H1 (cell line): ENCODE measurements at regions not wholly inside any gene's neighbourhood (a gene's known extent, or its start where the extent isn't known, plus 50 kb on each side); places are given as distances from the start of the nearest gene placed in this dataset.

Experiments
- CTCF ChIA-PET: fragments of 300-600 bp; sonication (Branson Sonifier 250); formaldehyde crosslinking; loops from one replicate; lab custom pipeline; 2021; ENCODE audit not compliant: partially characterized antibody; lab: Charles Lee
- POLR2A ChIA-PET: fragments of 300-600 bp; sonication (Branson Sonifier 250); formaldehyde crosslinking; loops from one replicate; lab custom pipeline; 2021; ENCODE audit warnings: inconsistent platforms; ENCODE audit not compliant: partially characterized antibody; lab: Charles Lee
- DNase-seq, 2 experiments: peaks; one replicate each; pipeline versions ENCODE4 v3.0.0 to v3.0.0-alpha.2; 2010 to 2022; ENCODE audit warnings: low spot score in 2 of 2, low read depth in 1 of 2, mixed read lengths in 1 of 2
- FAIRE-seq: peaks from 2 replicates; lab custom pipeline; 2011; peaks lifted over from hg19 to GRCh38; lab: Jason Lieb, UNC
- H2AFZ ChIP-seq: 2 replicates; pipeline ENCODE4 v1.8.1; 2012; ENCODE audit warnings: low read length, inconsistent platforms
- H2AK5ac ChIP-seq: 2 replicates; pipeline ENCODE4 v1.6.1; 2013; ENCODE audit warnings: low read depth, low read length
- H2BK120ac ChIP-seq: replicated peaks from 2 replicates; pipeline ENCODE3; 2013; ENCODE audit warnings: low read depth, low read length, inconsistent platforms
- H2BK12ac ChIP-seq: 2 replicates; pipeline ENCODE4 v1.6.1; 2013; ENCODE audit warnings: low read depth, low read length
- H2BK15ac ChIP-seq: 2 replicates; pipeline ENCODE4 v1.6.1; 2013; ENCODE audit warnings: low read length
- H2BK20ac ChIP-seq: 2 replicates; pipeline ENCODE4 v1.6.1; 2013; ENCODE audit warnings: low read length
- H2BK5ac ChIP-seq: 2 replicates; pipeline ENCODE4 v1.6.1; 2013; ENCODE audit warnings: low read depth, low read length
- H3K14ac ChIP-seq: 2 replicates; pipeline ENCODE4 v1.6.1; 2013; ENCODE audit warnings: inconsistent platforms; ENCODE audit not compliant: insufficient read length
- H3K18ac ChIP-seq: 2 replicates; pipeline ENCODE4 v1.6.1; 2013; ENCODE audit warnings: low read length; ENCODE audit errors: extremely low read depth
- H3K23ac ChIP-seq: 2 replicates; pipeline ENCODE4 v1.6.1; 2013; ENCODE audit warnings: inconsistent platforms; ENCODE audit not compliant: insufficient read length
- H3K23me2 ChIP-seq: 2 replicates; pipeline ENCODE4 v1.6.1; 2013; ENCODE audit warnings: low read depth, low read length
- H3K27ac ChIP-seq: 2 replicates; pipeline ENCODE4 v1.6.1; 2011; ENCODE audit warnings: low read depth, low read length, inconsistent platforms
- H3K27me3 ChIP-seq, 4 experiments: replicated peaks in 1 of 4; 1 replicate in 1 of 4; 2 replicates in 3 of 4; pipeline versions ENCODE4 v1.6.1 to v1.8.1; 2011 to 2013; ENCODE audit warnings: low read length in 3 of 4, mild to moderate bottlenecking in 3 of 4, inconsistent platforms in 2 of 4, mixed read lengths in 2 of 4, moderate library complexity in 1 of 4; ENCODE audit not compliant: control insufficient read depth in 3 of 4, insufficient read depth in 3 of 4; ENCODE audit errors: extremely low read depth in 1 of 4
- H3K36me3 ChIP-seq, 4 experiments: 2 replicates each; pipeline versions ENCODE4 v1.6.1 to v1.8.1; 2011 to 2013; ENCODE audit warnings: mild to moderate bottlenecking in 4 of 4, low read length in 3 of 4, moderate library complexity in 2 of 4, control low read depth in 1 of 4, inconsistent platforms in 1 of 4; ENCODE audit not compliant: insufficient read depth in 4 of 4, control insufficient read depth in 2 of 4
- H3K4ac ChIP-seq: replicated peaks from 2 replicates; pipeline ENCODE3; 2013; ENCODE audit warnings: low read length, low read depth, mixed read lengths, inconsistent platforms; ENCODE audit not compliant: insufficient read length
- H3K4me1 ChIP-seq, 4 experiments: replicated peaks in 1 of 4; 1 replicate in 1 of 4; 2 replicates in 3 of 4; pipeline versions ENCODE4 v1.6.1 to v1.8.1; 2011 to 2013; ENCODE audit warnings: low read length in 3 of 4, inconsistent platforms in 2 of 4, mixed read lengths in 1 of 4; ENCODE audit not compliant: insufficient read depth in 4 of 4, control insufficient read depth in 3 of 4
- H3K4me2 ChIP-seq, 2 experiments: 2 replicates each; pipeline versions ENCODE4 v1.6.1 to v1.8.1; 2011 to 2013; ENCODE audit warnings: low read depth in 2 of 2, low read length in 2 of 2, control low read depth in 1 of 2, inconsistent platforms in 1 of 2, mild to moderate bottlenecking in 1 of 2; ENCODE audit not compliant: insufficient read depth in 1 of 2
- H3K4me3 ChIP-seq, 4 experiments: fragments of 200-600, 300-600 bp in 1 of 4; sonication (generic), shearing (Covaris generic), sonication (Bioruptor Twin) in 1 of 4; 2 replicates each; pipeline versions ENCODE4 v1.5.1 to v1.8.1; 2011 to 2016; ENCODE audit warnings: low read length in 4 of 4, low read depth in 3 of 4, control low read depth in 2 of 4, inconsistent platforms in 2 of 4, mild to moderate bottlenecking in 2 of 4, mixed read lengths in 1 of 4, moderate library complexity in 1 of 4; ENCODE audit not compliant: insufficient read depth in 2 of 4; ENCODE audit errors: extremely low read depth in 1 of 4
- H3K56ac ChIP-seq: replicated peaks from 2 replicates; pipeline ENCODE3; 2013; ENCODE audit warnings: low read depth, mild to moderate bottlenecking, mixed read lengths, low read length, inconsistent platforms; ENCODE audit not compliant: insufficient read length
- H3K79me1 ChIP-seq: 2 replicates; pipeline ENCODE4 v1.6.1; 2013; ENCODE audit warnings: low read depth, low read length, control low read depth
- H3K79me2 ChIP-seq, 2 experiments: 2 replicates each; pipeline versions ENCODE4 v1.6.1 to v1.8.1; 2012 to 2013; ENCODE audit warnings: low read length in 2 of 2, mild to moderate bottlenecking in 2 of 2, inconsistent platforms in 1 of 2; ENCODE audit not compliant: insufficient read depth in 2 of 2, control insufficient read depth in 1 of 2
- H3K9ac ChIP-seq, 4 experiments: replicated peaks in 1 of 4; 1 replicate in 1 of 4; 2 replicates in 3 of 4; pipeline versions ENCODE4 v1.6.1 to v1.8.1; 2011 to 2013; ENCODE audit warnings: low read depth in 3 of 4, low read length in 3 of 4, control low read depth in 2 of 4, mild to moderate bottlenecking in 2 of 4, moderate library complexity in 2 of 4, inconsistent platforms in 1 of 4; ENCODE audit errors: extremely low read depth in 1 of 4
- H3K9me3 ChIP-seq, 2 experiments: 2 replicates each; pipeline versions ENCODE4 v1.6.1 to v1.8.1; 2012 to 2013; ENCODE audit warnings: mild to moderate bottlenecking in 2 of 2, moderate library complexity in 2 of 2, control low read depth in 1 of 2, inconsistent platforms in 1 of 2, low read depth in 1 of 2, low read length in 1 of 2, mixed read lengths in 1 of 2; ENCODE audit not compliant: insufficient read depth in 2 of 2
- H4K20me1 ChIP-seq, 2 experiments: replicated peaks in 1 of 2; 2 replicates each; pipeline versions ENCODE3 to v1.8.1; 2011 to 2013; ENCODE audit warnings: inconsistent platforms in 2 of 2, low read length in 2 of 2, mild to moderate bottlenecking in 1 of 2; ENCODE audit not compliant: insufficient read depth in 2 of 2, control insufficient read depth in 1 of 2
- H4K5ac ChIP-seq: 2 replicates; pipeline ENCODE4 v1.6.1; 2013; ENCODE audit warnings: low read length, low read depth, mixed read lengths, inconsistent platforms; ENCODE audit not compliant: insufficient read length
- H4K8ac ChIP-seq: 2 replicates; pipeline ENCODE4 v1.8.0; 2013; ENCODE audit warnings: mild to moderate bottlenecking, moderate library complexity, low read length, inconsistent platforms; ENCODE audit not compliant: insufficient read depth; ENCODE audit errors: extremely low read depth
- H4K91ac ChIP-seq: replicated peaks from 2 replicates; pipeline ENCODE3; 2013; ENCODE audit warnings: low read length, mixed read lengths, inconsistent platforms; ENCODE audit not compliant: insufficient read length
- CTBP2 ChIP-seq: IDR thresholded peaks from 2 replicates; pipeline ENCODE4 v1.7.0; 2011; ENCODE audit warnings: borderline replicate concordance, mild to moderate bottlenecking, moderate library complexity, mixed read lengths, low read length; ENCODE audit not compliant: insufficient read depth, insufficient read length
- E2F6 ChIP-seq: IDR thresholded peaks from 2 replicates; pipeline ENCODE4 v1.6.1; 2012; ENCODE audit warnings: inconsistent platforms
- JUND ChIP-seq: IDR thresholded peaks from 2 replicates; pipeline ENCODE4 v1.6.1; 2011; ENCODE audit warnings: mild to moderate bottlenecking, improper control_type of control experiment, low read length
- POLR2A ChIP-seq, 2 experiments: IDR thresholded peaks; 1 replicate in 1 of 2; 2 replicates in 1 of 2; pipeline ENCODE4 v1.6.1; 2011; ENCODE audit warnings: low read depth in 2 of 2, low read length in 2 of 2, mild to moderate bottlenecking in 2 of 2; ENCODE audit errors: control extremely low read depth in 1 of 2
- SIN3A ChIP-seq, 2 experiments: IDR thresholded peaks in 1 of 2; conservative IDR thresholded peaks in 1 of 2; 2 replicates each; pipeline ENCODE4 v1.6.1; 2011 to 2012; ENCODE audit warnings: low read length in 2 of 2, improper control_type of control experiment in 1 of 2, low read depth in 1 of 2, mild to moderate bottlenecking in 1 of 2
- WGBS, 2 experiments: shearing (Covaris generic) in 1 of 2; methylation state at CpG; one replicate each; pipeline versions ENCODE4 v1.1.6 to v1.1.7; 2013 to 2015; ENCODE audit warnings: low lambda C conversion rate in 2 of 2, mixed read lengths in 2 of 2, inconsistent platforms in 1 of 2, low coverage in 1 of 2, missing lambda C conversion rate in 1 of 2; ENCODE audit not compliant: insufficient replicate concordance in 2 of 2, insufficient coverage in 1 of 2, insufficient read length in 1 of 2; ENCODE audit errors: extremely low coverage in 1 of 2, missing lambda C conversion rate in 1 of 2; 5-methylcytosine and 5-hydroxymethylcytosine counted together

- Histone ChIP-seq H4K8ac (no peak overlapping the region), H2AK5ac (no peak overlapping the region), H3K4ac (no peak overlapping the region), H3K4me2 (no peak overlapping the region), H3K27me3 (no peaks in the 10 kb centered on the region), H2BK12ac (no peak overlapping the region), H2BK120ac (no peak overlapping the region), H2BK15ac (no peak overlapping the region), H3K79me2 (no peaks in the 10 kb centered on the region), H3K18ac (no peak overlapping the region), H3K79me1 (no peaks in the 10 kb centered on the region), H3K23me2 (no peaks in the 10 kb centered on the region), H3K14ac (no peak overlapping the region), H3K56ac (no peak overlapping the region), H4K5ac (no peak overlapping the region), H3K4me1 (no peaks in the 10 kb centered on the region), H4K20me1 (no peaks in the 10 kb centered on the region), H3K23ac (no peak overlapping the region), H4K91ac (no peak overlapping the region), H3K36me3 (no peaks in the 10 kb centered on the region), H3K4me3 (no peak overlapping the region), H3K27ac (no peak overlapping the region), H3K9ac (no peak overlapping the region), H2BK20ac (no peak overlapping the region), H2AFZ (no peak overlapping the region), H3K9me3 (no peaks in the 10 kb centered on the region), H2BK5ac (no peak overlapping the region)
- CTCF ChIA-PET, result interaction anchor here (0.9 to 1.5 kb wide), 3 partner anchors 12 to 19 kb away, joined by 3 read pairs; no protein-coding TSS in a partner anchor
- FAIRE-seq (no peak), DNase-seq (no peak)
- WGBS, 2 experiments, result 91% methylated on average over 5 of the region's 5 CpGs; no CpG with 5 or more reads in 1 of the 2 experiments
- POLR2A ChIA-PET, result interaction anchor here (0.6 kb wide), 1 partner anchor 75 kb away, joined by 3 read pairs; no protein-coding TSS in a partner anchor
- TF ChIP-seq POLR2A (IDR thresholded peaks at IDR 0.05; ENCODE audit: control extremely low read depth in 1 of 2, low read depth in 2 of 2, low read length in 2 of 2) (no peak), CTBP2 (no peak), SIN3A (conservative IDR thresholded peaks at IDR 0.05 in 1 of 2, IDR thresholded peaks at IDR 0.05 in 1 of 2; ENCODE audit: low read depth in 1 of 2, low read length in 2 of 2) (no peak), JUND (no peak), E2F6 (no peak)
Observed at GRCh38 chr13:106640515-106640914, 72.6 kb upstream of the ARGLU1 start.
